HepG2 (cell line): ENCODE measurements at regions not wholly inside any gene's neighbourhood (a gene's known extent, or its start where the extent isn't known, plus 50 kb on each side); places are given as distances from the start of the nearest gene placed in this dataset.

Experiments used
- ATAC-seq: fragments of 200-7000 bp; cut with Tn5 transposase; 3 replicates; pipeline ENCODE4 v1.9.1; 2020; ENCODE audit warnings: mild to moderate bottlenecking, moderate library complexity
- BruUV-seq: library from RNA; stranded (reverse); fragments of 400-500 nt; replicated peaks from 2 replicates; lab custom pipeline; 2021; lab: Mats Ljungman, UMichigan
- CTCF ChIA-PET: fragments of 300-600 bp; formaldehyde crosslinking; extraction: SDS; loops from one replicate; lab custom pipeline; 2021; ENCODE audit warnings: low total read pairs, inconsistent platforms, low intra/inter-chr PET ratio; lab: Yijun Ruan, JAX
- POLR2A ChIA-PET: fragments of 350-600 bp; sonication (Branson Sonifier 250); formaldehyde crosslinking; loops from one replicate; lab custom pipeline; 2020; ENCODE audit warnings: antibody characterized with exemption, inconsistent platforms; lab: Yijun Ruan, JAX
- DNase-seq: peaks from one replicate; pipeline ENCODE4 v3.0.0-alpha.2; 2015; ENCODE audit warnings: low spot score
- FAIRE-seq: peaks from 3 replicates; lab custom pipeline; 2011; peaks lifted over from hg19 to GRCh38; lab: Jason Lieb, UNC
- H2AFZ ChIP-seq: one replicate; pipeline ENCODE4 v1.6.1; 2011; ENCODE audit warnings: low read length, inconsistent platforms
- H3K27ac ChIP-seq: fragments of 300-600 bp; 3 replicates; pipeline ENCODE4 v1.8.0; 2011; ENCODE audit warnings: mixed run types, mild to moderate bottlenecking, mixed read lengths, low read length, inconsistent platforms; ENCODE audit not compliant: insufficient read depth; ENCODE audit errors: extremely low read length
- H3K27me3 ChIP-seq, 2 experiments: fragments of 200-600 bp in 1 of 2; 2 replicates in 1 of 2; 3 replicates in 1 of 2; pipeline versions ENCODE4 v1.6.0 to v1.8.0; 2011; ENCODE audit warnings: low read length in 2 of 2, mild to moderate bottlenecking in 2 of 2, moderate library complexity in 2 of 2, inconsistent platforms in 1 of 2; ENCODE audit not compliant: insufficient read depth in 2 of 2, control insufficient read depth in 1 of 2
- H3K36me3 ChIP-seq, 2 experiments: fragments of 200-600 bp in 1 of 2; replicated peaks in 1 of 2; 2 replicates in 1 of 2; 3 replicates in 1 of 2; pipeline versions ENCODE4 v1.5.1 to v1.8.0; 2011; ENCODE audit warnings: low read length in 2 of 2, inconsistent platforms in 1 of 2; ENCODE audit not compliant: insufficient read depth in 2 of 2, control insufficient read depth in 1 of 2
- H3K4me1 ChIP-seq: 2 replicates; pipeline ENCODE4 v1.5.1; 2012; ENCODE audit warnings: low read length, inconsistent platforms; ENCODE audit not compliant: insufficient read depth
- H3K4me2 ChIP-seq: 2 replicates; pipeline ENCODE4 v1.6.0; 2011; ENCODE audit warnings: low read depth, low read length, inconsistent platforms
- H3K4me3 ChIP-seq, 3 experiments: fragments of 200-600 bp in 1 of 3; sonication (generic), shearing (Covaris generic) in 1 of 3; replicated peaks in 1 of 3; 2 replicates each; pipeline ENCODE4 v1.5.1; 2011 to 2016; ENCODE audit warnings: low read length in 3 of 3, inconsistent platforms in 2 of 3, low read depth in 2 of 3, mild to moderate bottlenecking in 2 of 3, control low read depth in 1 of 3, mixed read lengths in 1 of 3; ENCODE audit not compliant: insufficient read depth in 1 of 3
- H3K79me2 ChIP-seq: one replicate; pipeline ENCODE4 v1.6.1; 2011; ENCODE audit warnings: low read length, inconsistent platforms; ENCODE audit not compliant: insufficient read depth
- H3K9ac ChIP-seq: 2 replicates; pipeline ENCODE4 v1.6.0; 2011; ENCODE audit warnings: mild to moderate bottlenecking, low read depth, low read length, inconsistent platforms; ENCODE audit not compliant: insufficient read depth
- H3K9me3 ChIP-seq: 2 replicates; pipeline ENCODE4 v1.5.1; 2012; ENCODE audit warnings: mild to moderate bottlenecking, low read length
- H4K20me1 ChIP-seq: 2 replicates; pipeline ENCODE4 v1.6.0; 2011; ENCODE audit warnings: inconsistent platforms, mild to moderate bottlenecking, low read length, moderate library complexity; ENCODE audit not compliant: insufficient read depth
- DNMT1 ChIP-seq: sonication (generic); formaldehyde crosslinking; IDR thresholded peaks from 2 replicates; pipeline ENCODE4 v1.5.1; 2020; ENCODE audit warnings: mild to moderate bottlenecking, missing genetic modification reagents
- ETV6 ChIP-seq: sonication (generic); formaldehyde crosslinking; conservative IDR thresholded peaks from 2 replicates; pipeline ENCODE4 v1.4.0; 2020; ENCODE audit warnings: missing genetic modification reagents
- FOXK1 ChIP-seq: sonication (generic); formaldehyde crosslinking; IDR thresholded peaks from 2 replicates; pipeline ENCODE4 v1.4.0; 2020; ENCODE audit warnings: low read depth, missing genetic modification reagents, borderline replicate concordance
- FOXK2 ChIP-seq: fragments of 450-650 bp; IDR thresholded peaks from 2 replicates; pipeline ENCODE4 v1.6.1; 2016
- KDM5B ChIP-seq: sonication (generic); formaldehyde crosslinking; IDR thresholded peaks from 2 replicates; pipeline ENCODE4 v1.4.0; 2020; ENCODE audit warnings: missing genetic modification reagents, mild to moderate bottlenecking, borderline replicate concordance
- MTERF4 ChIP-seq: sonication (generic); formaldehyde crosslinking; IDR thresholded peaks from 2 replicates; pipeline ENCODE4 v1.8.0; 2023; ENCODE audit warnings: mild to moderate bottlenecking, missing genetic modification reagents
- NFE2L2 ChIP-seq: fragments of 150-350 bp; IDR thresholded peaks from 2 replicates; pipeline ENCODE4 v1.6.1; 2014; ENCODE audit warnings: low read length
- NFRKB ChIP-seq: fragments of 450-650 bp; IDR thresholded peaks from 2 replicates; pipeline ENCODE4 v1.6.1; 2017
- PPARG ChIP-seq: conservative IDR thresholded peaks from 2 replicates; pipeline ENCODE4 v1.6.1; 2016; ENCODE audit warnings: missing biosample characterization, missing genetic modification reagents
- RAD51 ChIP-seq: fragments of 450-650 bp; IDR thresholded peaks from 2 replicates; pipeline ENCODE4 v1.6.1; 2016; ENCODE audit warnings: borderline replicate concordance
- REPIN1 ChIP-seq: sonication (generic); formaldehyde crosslinking; IDR thresholded peaks from 2 replicates; pipeline ENCODE4 v1.8.0; 2022; ENCODE audit warnings: missing genetic modification reagents, low read depth, mild to moderate bottlenecking, borderline replicate concordance
- REXO4 ChIP-seq: sonication (generic); formaldehyde crosslinking; IDR thresholded peaks from 2 replicates; pipeline ENCODE4 v1.8.0; 2022; ENCODE audit warnings: missing genetic modification reagents, mild to moderate bottlenecking, borderline replicate concordance
- ZBTB42 ChIP-seq: sonication (generic); formaldehyde crosslinking; IDR thresholded peaks from 2 replicates; pipeline ENCODE4 v1.5.0; 2020; ENCODE audit warnings: mild to moderate bottlenecking, missing genetic modification reagents
- ZMYM3 ChIP-seq: sonication (generic); formaldehyde crosslinking; IDR thresholded peaks from 2 replicates; pipeline ENCODE4 v1.5.1; 2020; ENCODE audit warnings: mild to moderate bottlenecking, missing genetic modification reagents
- ZNF10 ChIP-seq: sonication (generic); formaldehyde crosslinking; IDR thresholded peaks from 2 replicates; pipeline ENCODE4 v1.4.0; 2020; ENCODE audit warnings: mild to moderate bottlenecking, low read depth, missing genetic modification reagents, borderline replicate concordance
- ZNF598 ChIP-seq: sonication (generic); formaldehyde crosslinking; IDR thresholded peaks from 2 replicates; pipeline ENCODE4 v1.5.1; 2020; ENCODE audit warnings: mild to moderate bottlenecking, missing genetic modification reagents, borderline replicate concordance
- ZNF782 ChIP-seq: sonication (generic); formaldehyde crosslinking; IDR thresholded peaks from 2 replicates; pipeline ENCODE4 v1.4.0; 2020; ENCODE audit warnings: missing genetic modification reagents, mild to moderate bottlenecking, borderline replicate concordance
- WGBS: methylation state at CpG from one replicate; pipeline ENCODE4 v1.1.6; 2017; ENCODE audit warnings: low lambda C conversion rate; 5-methylcytosine and 5-hydroxymethylcytosine counted together
- in situ Hi-C: cut with HindIII; loops from 2 replicates; pipeline ENCODE4 v1.10.0; 2017; ENCODE audit warnings: low pct_unique_long_range_greater_than_20kb; ENCODE audit not compliant: extremely low pct_ligation_motif_present
- intact Hi-C: fragments of 100-400 bp; cut with micrococcal nuclease; formaldehyde crosslinking; loops from one replicate; pipeline ENCODE4 v1.10.0; 2022; ENCODE audit not compliant: unreplicated experiment

- ChIA-PET POLR2A (no interaction called here), CTCF (no interaction called here)
- TF ChIP-seq MTERF4 (no peak), FOXK1 (CRISPR knock-in tag) (no peak), ETV6 (no peak), PPARG (CRISPR knock-in tag) (no peak), FOXK2 (no peak), ZNF598 (CRISPR knock-in tag) (no peak)
- H2AFZ ChIP-seq: no peak overlapping the region
- DNase-seq (no peak), FAIRE-seq (no peak), ATAC-seq (no peak)
- no peak overlapping the region for H3K4me2 ChIP-seq
- no peaks in the 10 kb centered on the region for H3K9me3 ChIP-seq
- no peak overlapping the region for H3K27ac ChIP-seq
- in situ Hi-C loops (no loop called here), intact Hi-C loops (no loop called here)
- no peak overlapping the region for H3K4me3 ChIP-seq
- no TSS peak for BruUV-seq
- no peaks in the 10 kb centered on the region for H3K4me1 ChIP-seq
- H3K9ac ChIP-seq: no peak overlapping the region
- peaks cover 0 to 3% of the 10 kb centered on the region in 2 experiments; a peak in 1 of 5 replicates for H3K27me3 ChIP-seq
- H3K79me2 ChIP-seq: no peaks in the 10 kb centered on the region
- no peaks in the 10 kb centered on the region for H4K20me1 ChIP-seq
- no peaks in the 10 kb centered on the region for H3K36me3 ChIP-seq
Observed at GRCh38 chr3:16700651-16701050, 95.4 kb upstream of the DAZL start.

- Histone ChIP-seq H3K4me3 (no peak overlapping the region), H3K36me3 (no peaks in the 10 kb centered on the region)
- no TSS peak for BruUV-seq
- DNase-seq: no peak
- FAIRE-seq: no peak
- in situ Hi-C loops: no loop called here
- TF ChIP-seq ZNF782 (CRISPR knock-in tag) (no peak), KDM5B (no peak), ZMYM3 (CRISPR knock-in tag) (no peak), NFRKB (no peak), REPIN1 (no peak), DNMT1 (no peak), NFE2L2 (no peak), REXO4 (CRISPR knock-in tag) (no peak), ZBTB42 (no peak), RAD51 (no peak), ZNF10 (no peak)
- TF ChIP-seq, all 625 proteins: peak for 0
- ChIA-PET CTCF (no interaction called here), POLR2A (no interaction called here)
- Histone ChIP-seq H3K9ac (no peak overlapping the region), H3K27ac (no peak overlapping the region), H3K4me1 (no peaks in the 10 kb centered on the region), H2AFZ (no peak overlapping the region), H3K4me2 (no peak overlapping the region), H4K20me1 (no peaks in the 10 kb centered on the region), H3K9me3 (no peaks in the 10 kb centered on the region), H3K27me3 (peaks cover 0 to 3% of the 10 kb centered on the region in 2 experiments; a peak in 1 of 5 replicates), H3K79me2 (no peaks in the 10 kb centered on the region)
- 2% methylated on average over 2 of the region's 2 CpGs for WGBS
- ATAC-seq: no peak
- intact Hi-C loops: no loop called here
Observed at GRCh38 chr3:16704941-16705340, 99.7 kb upstream of the DAZL start.
